ENCODE measurements at regions not wholly inside any gene's neighbourhood (a gene's known extent, or its start where the extent isn't known, plus 50 kb on each side); places are given as distances from the start of the nearest gene placed in this dataset.
A peak's percentile ranks its signal among the peaks of the same experiment; 100 is the strongest.

DNA sequence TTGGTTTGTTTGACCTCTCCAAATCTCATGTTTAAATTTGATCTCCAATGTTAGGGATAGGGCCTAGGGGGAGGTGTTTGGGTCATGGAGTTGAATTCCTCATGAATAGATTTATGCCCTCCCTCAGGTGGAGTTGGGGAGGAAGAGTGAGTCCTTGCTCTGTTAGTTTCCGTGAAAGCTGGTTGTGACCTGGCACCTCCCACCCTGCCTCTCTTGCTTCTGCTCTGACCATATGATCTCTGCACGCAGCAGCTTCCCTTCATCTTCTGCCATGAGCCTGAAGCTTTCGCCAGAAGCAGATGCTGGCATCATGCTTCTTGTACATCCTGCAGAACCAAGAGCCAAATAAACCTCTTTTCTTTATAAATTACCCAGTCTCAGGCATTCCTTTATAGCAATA lies 231.6 kb upstream of the ERBB4 start:
- no peak for TF ChIP-seq CTCF (IDR thresholded peaks at IDR 0.05; ENCODE audit: insufficient read depth, low read depth, low read length, missing control alignments)
- H3K4me3 ChIP-seq (ENCODE audit: low read length), result no peak overlapping the region
- no peak for DNase-seq (ENCODE audit: low read depth)

- H3K4me3 ChIP-seq (ENCODE audit: low read length), result no peak overlapping the region
- no peak for TF ChIP-seq CTCF (IDR thresholded peaks at IDR 0.05; ENCODE audit: insufficient read depth, low read depth, low read length, missing control alignments)
- DNase-seq (ENCODE audit: low read depth), result peak; percentile 7
Measured at GRCh38 chr2:212766921-212767320, 228.3 kb upstream of the ERBB4 start.

DNA sequence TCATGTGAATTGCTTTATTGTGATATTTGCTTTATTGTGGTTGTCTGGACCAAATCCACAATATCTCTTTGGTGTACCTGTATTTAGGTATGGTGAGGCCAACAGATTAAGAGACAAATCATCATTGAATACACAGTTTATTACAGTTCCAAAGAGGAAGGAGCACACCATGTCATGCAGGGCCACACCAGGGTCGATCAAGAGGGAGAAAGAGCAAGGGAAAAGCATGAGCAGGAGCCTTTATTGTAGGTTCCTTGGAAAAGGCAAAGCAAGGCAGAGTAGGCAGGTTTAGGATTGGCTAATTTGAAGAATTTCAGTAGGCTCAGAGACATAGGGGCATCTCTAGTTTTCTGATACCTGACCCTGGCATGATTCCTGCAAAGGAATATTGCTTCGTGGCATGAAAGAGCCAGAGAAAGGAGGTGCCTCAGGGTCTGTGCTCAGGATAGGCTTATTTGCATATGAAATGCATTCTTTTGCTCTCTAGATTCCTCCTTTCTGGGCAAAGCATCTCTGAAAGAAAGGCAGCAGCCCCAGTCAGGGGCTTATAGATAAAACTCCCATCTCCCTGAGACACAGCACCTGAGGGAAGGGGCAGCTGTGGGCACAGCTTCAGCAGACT lies 214.2 kb upstream of the ERBB4 start:
- TF ChIP-seq CTCF (IDR thresholded peaks at IDR 0.05; ENCODE audit: insufficient read depth, low read depth, low read length, missing control alignments), result no peak
- H3K4me3 ChIP-seq (ENCODE audit: low read length), result no peak overlapping the region
- DNase-seq (ENCODE audit: low read depth), result no peak

- TF ChIP-seq CTCF (IDR thresholded peaks at IDR 0.05; ENCODE audit: insufficient read depth, low read depth, low read length, missing control alignments), result no peak
- DNase-seq (ENCODE audit: low read depth), result no peak
- no peak overlapping the region for H3K4me3 ChIP-seq (ENCODE audit: low read length)
Measured at GRCh38 chr2:212745359-212745758, 206.8 kb upstream of the ERBB4 start.

DNA sequence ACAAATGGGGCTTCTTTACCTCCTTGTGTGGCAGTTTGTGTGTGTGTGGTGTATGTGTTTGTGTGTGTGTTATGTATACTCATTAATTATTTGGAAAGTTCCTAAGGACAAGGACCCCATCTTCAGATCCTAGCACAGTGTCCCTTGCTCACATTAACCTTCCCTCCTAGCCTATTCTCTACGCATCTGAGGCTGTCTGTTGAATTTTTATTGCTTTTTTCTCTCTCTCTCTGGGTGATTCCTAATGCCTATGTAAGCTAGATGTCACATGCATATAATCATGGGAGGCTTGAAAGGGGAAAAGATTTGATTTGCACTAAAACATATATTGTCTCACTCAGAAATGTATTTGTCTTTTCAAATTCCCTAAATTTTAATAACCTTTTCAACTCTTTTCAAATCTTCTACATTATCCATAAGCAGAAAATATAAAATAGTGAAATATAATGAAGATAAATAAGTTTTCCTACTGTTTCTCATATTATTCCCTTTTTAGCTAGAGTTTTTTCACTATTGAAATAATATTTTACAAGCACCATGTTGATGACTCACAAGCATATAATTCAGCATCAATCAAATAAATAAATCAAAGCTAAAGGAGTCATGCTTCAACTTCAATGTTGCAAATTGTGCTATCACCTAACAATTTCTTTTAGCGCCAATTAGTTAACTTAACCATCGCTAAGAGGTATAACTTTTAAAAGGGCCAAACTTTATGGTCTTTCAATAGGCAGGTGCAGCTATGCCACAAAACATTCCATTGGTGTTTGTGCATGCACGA lies 199.0 kb upstream of the ERBB4 start:
- no peak for DNase-seq (ENCODE audit: low read depth)
- H3K4me3 ChIP-seq (ENCODE audit: low read length), result no peak overlapping the region
- TF ChIP-seq CTCF (IDR thresholded peaks at IDR 0.05; ENCODE audit: insufficient read depth, low read depth, low read length, missing control alignments), result no peak

- DNase-seq (ENCODE audit: low read depth), result no peak
- no peak for TF ChIP-seq CTCF (IDR thresholded peaks at IDR 0.05; ENCODE audit: insufficient read depth, low read depth, low read length, missing control alignments)
- no peak overlapping the region for H3K4me3 ChIP-seq (ENCODE audit: low read length)
Measured at GRCh38 chr2:212736385-212736726, 197.8 kb upstream of the ERBB4 start.

DNA sequence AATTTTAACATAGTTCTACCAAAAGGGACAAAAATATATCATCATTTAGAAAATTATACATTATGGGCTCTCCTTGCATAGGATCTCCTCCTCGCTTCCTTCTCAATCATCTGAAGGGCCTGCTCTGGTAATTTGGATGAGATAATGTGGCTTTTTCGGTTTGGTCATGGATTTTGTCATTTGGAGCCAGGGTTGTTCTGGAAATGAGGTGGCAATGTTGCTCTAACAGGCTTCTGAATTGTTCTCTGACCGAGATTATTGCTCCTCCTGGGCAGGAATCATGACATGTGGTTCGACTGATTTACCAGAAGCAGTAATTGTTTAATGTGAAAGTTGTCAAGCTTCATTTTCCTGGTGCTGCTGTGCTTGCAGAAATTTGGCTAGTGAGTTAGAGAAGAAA lies 194.7 kb upstream of the ERBB4 start:
- DNase-seq (ENCODE audit: low read depth), result no peak
- H3K4me3 ChIP-seq (ENCODE audit: low read length), result no peak overlapping the region
- no peak for TF ChIP-seq CTCF (IDR thresholded peaks at IDR 0.05; ENCODE audit: insufficient read depth, low read depth, low read length, missing control alignments)

Data from epithelial cell of esophagus (primary cell).